ENCODE measurements at regions not wholly inside any gene's neighbourhood (a gene's known extent, or its start where the extent isn't known, plus 50 kb on each side); places are given as distances from the start of the nearest gene placed in this dataset.

DNA sequence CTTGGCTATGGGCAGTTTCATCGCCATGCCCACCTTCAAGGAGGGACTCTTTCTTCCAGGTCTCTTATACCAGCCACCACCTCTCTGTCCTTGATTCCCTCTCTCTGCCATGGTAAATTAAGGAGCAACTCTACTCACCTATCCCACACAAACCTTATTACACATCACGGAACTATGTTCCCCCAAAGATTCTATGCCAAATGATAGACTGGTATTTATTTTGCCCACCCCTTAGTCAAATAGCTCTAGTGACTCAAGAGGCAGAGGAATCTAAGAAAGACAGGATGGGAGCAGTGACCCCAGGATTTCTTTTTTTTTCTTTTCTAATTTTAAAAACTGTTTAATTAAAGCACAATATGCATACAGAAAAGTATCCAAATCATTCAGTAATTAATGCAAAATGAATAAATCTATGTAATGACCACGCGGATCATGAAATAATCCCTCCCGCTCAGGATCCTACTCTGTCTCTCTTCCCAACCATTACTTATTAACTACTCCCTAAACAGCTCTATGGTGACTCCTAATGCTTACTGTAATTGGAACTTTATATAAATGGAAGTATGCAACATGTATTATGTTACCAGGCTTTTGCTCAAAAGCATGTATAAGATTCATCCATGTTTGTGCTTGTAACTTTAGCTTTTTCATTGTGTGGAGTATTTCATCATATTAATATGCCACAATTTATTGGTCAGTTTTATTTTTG lies 410.8 kb upstream of the RASGRP1 start:
- ATAC-seq (no peak), DNase-seq (no peak)
- Histone ChIP-seq H3K27ac (no peak overlapping the region), H3K4me3 (no peak overlapping the region), H3K4me1 (no peaks in the 10 kb centered on the region), H3K36me3 (no peaks in the 10 kb centered on the region), H3K27me3 (no peaks in the 10 kb centered on the region), H3K9me3 (peaks cover 0 to 21% (median 6%) of the 10 kb centered on the region in 11 donors)
- 79 to 89% methylated on average over 5 of the region's 5 CpGs for WGBS, 2 donors
- TF ChIP-seq, protein P1, sequence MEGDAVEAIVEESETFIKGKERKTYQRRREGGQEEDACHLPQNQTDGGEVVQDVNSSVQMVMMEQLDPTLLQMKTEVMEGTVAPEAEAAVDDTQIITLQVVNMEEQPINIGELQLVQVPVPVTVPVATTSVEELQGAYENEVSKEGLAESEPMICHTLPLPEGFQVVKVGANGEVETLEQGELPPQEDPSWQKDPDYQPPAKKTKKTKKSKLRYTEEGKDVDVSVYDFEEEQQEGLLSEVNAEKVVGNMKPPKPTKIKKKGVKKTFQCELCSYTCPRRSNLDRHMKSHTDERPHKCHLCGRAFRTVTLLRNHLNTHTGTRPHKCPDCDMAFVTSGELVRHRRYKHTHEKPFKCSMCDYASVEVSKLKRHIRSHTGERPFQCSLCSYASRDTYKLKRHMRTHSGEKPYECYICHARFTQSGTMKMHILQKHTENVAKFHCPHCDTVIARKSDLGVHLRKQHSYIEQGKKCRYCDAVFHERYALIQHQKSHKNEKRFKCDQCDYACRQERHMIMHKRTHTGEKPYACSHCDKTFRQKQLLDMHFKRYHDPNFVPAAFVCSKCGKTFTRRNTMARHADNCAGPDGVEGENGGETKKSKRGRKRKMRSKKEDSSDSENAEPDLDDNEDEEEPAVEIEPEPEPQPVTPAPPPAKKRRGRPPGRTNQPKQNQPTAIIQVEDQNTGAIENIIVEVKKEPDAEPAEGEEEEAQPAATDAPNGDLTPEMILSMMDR (IDR thresholded peaks at IDR 0.05), result no peak
- intact Hi-C loops (cut with DNase I), result no loop called here

DNA sequence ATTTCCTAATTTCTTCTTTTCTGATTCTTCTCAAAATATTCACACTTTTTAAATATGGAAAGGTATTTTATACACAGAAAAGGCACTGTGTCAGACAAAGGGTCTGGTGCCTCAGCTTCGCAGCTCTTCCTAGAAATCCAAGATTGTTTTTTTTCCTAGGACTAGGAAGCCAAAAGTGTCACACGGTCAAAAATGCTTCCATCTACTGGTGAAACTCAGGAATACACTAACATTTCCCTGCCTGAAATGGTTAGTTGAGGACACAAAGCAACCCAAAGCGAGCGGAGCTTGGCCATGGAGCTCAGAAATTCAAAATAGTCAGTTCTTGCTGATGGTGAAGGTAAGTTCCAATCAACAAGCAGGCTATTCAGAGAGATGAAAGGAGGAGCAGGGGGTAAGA lies 426.5 kb upstream of the RASGRP1 start:
- H3K4me1 ChIP-seq, result peaks cover 0 to 30% (median 14%) of the 10 kb centered on the region in 9 donors
- H3K9me3 ChIP-seq, result no peaks in the 10 kb centered on the region
- no peaks in the 10 kb centered on the region for H3K36me3 ChIP-seq
- intact Hi-C loops (cut with DNase I), result loop anchor here in 6 of 10 donors (2.0 to 10.0 kb wide), 3 partner anchors 174 to 176 kb away; no protein-coding TSS in a partner anchor
- TF ChIP-seq, protein P1 (IDR thresholded peaks at IDR 0.05), result peak in 8 of 9 donors; percentile 20 to 63 (median 48)
- peak in 4 of 8 donors; percentile 27 to 47 (median 36) for ATAC-seq
- WGBS, 2 donors, result 42 to 43% methylated on average over 4 of the region's 4 CpGs
- no peak overlapping the region for H3K4me3 ChIP-seq
- peak overlapping the region in 7 of 10 donors; percentile 30 to 64 (median 50) for H3K27ac ChIP-seq
- no peaks in the 10 kb centered on the region for H3K27me3 ChIP-seq
- DNase-seq, result no peak

DNA sequence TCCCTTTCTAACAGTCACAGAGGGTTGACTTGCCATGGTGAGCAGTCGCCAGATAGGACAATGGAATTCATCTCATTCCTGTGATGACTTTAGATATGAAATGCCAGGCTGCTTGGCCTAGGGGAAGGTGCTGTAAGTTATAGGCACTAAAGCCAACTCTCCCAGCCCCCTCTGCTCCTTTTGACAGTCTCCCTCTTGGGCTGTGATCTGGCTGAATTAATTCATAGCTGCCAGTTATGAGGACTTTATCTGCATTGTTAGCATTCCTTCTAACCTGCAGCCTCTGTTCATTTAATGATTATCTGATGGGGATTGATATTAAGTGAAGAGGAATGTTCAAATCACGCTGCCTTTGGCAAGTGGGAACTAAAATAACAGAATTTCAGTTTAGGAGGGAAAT lies 427.1 kb upstream of the RASGRP1 start:
- intact Hi-C loops (cut with DNase I), result loop anchor here in 6 of 10 donors (2.0 to 10.0 kb wide), 3 partner anchors 174 to 177 kb away; no protein-coding TSS in a partner anchor
- peak overlapping the region in 8 of 10 donors; percentile 30 to 64 (median 52) for H3K27ac ChIP-seq
- peak in 2 of 8 donors; percentile 31 to 43 for ATAC-seq

DNA sequence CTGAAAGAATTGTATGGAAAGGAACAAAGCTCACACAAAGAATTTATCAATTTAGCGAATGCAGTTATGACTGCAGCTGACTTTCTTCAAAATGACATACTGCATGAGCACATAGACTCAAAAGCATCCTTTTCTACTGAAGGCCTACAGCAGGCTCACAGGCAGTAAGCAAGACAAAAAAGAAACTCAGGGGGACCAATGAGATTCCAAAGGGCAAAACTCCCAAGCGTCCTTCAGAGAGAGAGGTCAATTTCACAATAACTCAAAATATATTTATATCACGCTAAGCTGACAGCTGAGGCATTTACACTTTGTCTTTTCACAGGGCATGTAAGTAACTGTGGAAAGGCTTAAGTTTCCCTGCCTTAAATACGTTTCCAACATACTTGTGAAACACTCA lies 427.9 kb upstream of the RASGRP1 start:
- no peak overlapping the region for H3K4me3 ChIP-seq
- H3K36me3 ChIP-seq, result no peaks in the 10 kb centered on the region
- WGBS, 2 donors, result 38 to 50% methylated on average over 4 of the region's 4 CpGs
- H3K27me3 ChIP-seq, result no peaks in the 10 kb centered on the region
- H3K9me3 ChIP-seq, result no peaks in the 10 kb centered on the region
- peak overlapping the region in 9 of 10 donors; percentile 21 to 63 (median 41) for H3K27ac ChIP-seq
- peak in 7 of 8 donors; percentile 18 to 74 (median 52) for ATAC-seq
- TF ChIP-seq, protein P1 (IDR thresholded peaks at IDR 0.05), result no peak
- intact Hi-C loops (cut with DNase I), result loop anchor here in 5 of 10 donors (5.0 to 10.0 kb wide), 2 partner anchors 175 to 178 kb away; no protein-coding TSS in a partner anchor
- DNase-seq, result no peak
- peaks cover 0 to 43% (median 20%) of the 10 kb centered on the region in 9 donors for H3K4me1 ChIP-seq

More for the DNA sequence above, 427.1 kb upstream of the RASGRP1 start:
- TF ChIP-seq, protein P1 (IDR thresholded peaks at IDR 0.05), result no peak
- peaks cover 0 to 36% (median 20%) of the 10 kb centered on the region in 9 donors for H3K4me1 ChIP-seq
- no peaks in the 10 kb centered on the region for H3K9me3 ChIP-seq
- no peaks in the 10 kb centered on the region for H3K36me3 ChIP-seq
- no peaks in the 10 kb centered on the region for H3K27me3 ChIP-seq
- H3K4me3 ChIP-seq, result no peak overlapping the region
- 40 to 70% methylated on average over 2 of the region's 2 CpGs for WGBS, 2 donors
- DNase-seq, result no peak

All from heart right ventricle (tissue), 16 donors.